Mammary epithelial cell (primary cell): ENCODE measurements at regions not wholly inside any gene's neighbourhood (a gene's known extent, or its start where the extent isn't known, plus 50 kb on each side); places are given as distances from the start of the nearest gene placed in this dataset.

Experiments used
- CTCF ChIP-seq, 2 donors: IDR thresholded peaks in 1 of 2; conservative IDR thresholded peaks in 1 of 2; 2 replicates each; pipeline ENCODE4 v1.5.1; 2011 to 2012; ENCODE audit warnings: inconsistent platforms in 2 of 2, low read length in 2 of 2, mild to moderate bottlenecking in 2 of 2, control low read depth in 1 of 2, low read depth in 1 of 2; ENCODE audit not compliant: insufficient read depth in 1 of 2; ENCODE audit errors: extremely low read depth in 1 of 2
- EZH2 ChIP-seq: IDR thresholded peaks from 2 replicates; pipeline ENCODE4 v1.6.1; 2012; ENCODE audit warnings: low read length, inconsistent platforms, borderline replicate concordance

GRCh38 chr2:32882816-32883810 is 63.6 kb upstream of the LTBP1 start:
- no peak for TF ChIP-seq CTCF (conservative IDR thresholded peaks at IDR 0.05 in 1 of 2, IDR thresholded peaks at IDR 0.05 in 1 of 2; ENCODE audit: extremely low read depth in 1 of 2, insufficient read depth in 1 of 2, low read depth in 1 of 2, low read length in 2 of 2)
- no peak for TF ChIP-seq EZH2
